IPS-NIHi11 (cell line): ENCODE measurements at regions not wholly inside any gene's neighbourhood (a gene's known extent, or its start where the extent isn't known, plus 50 kb on each side); places are given as distances from the start of the nearest gene placed in this dataset.

Experiments
- DNase-seq: peaks from one replicate; pipeline ENCODE4 v3.0.0; 2012; ENCODE audit warnings: mixed read lengths, low spot score

GRCh38 chr10:52883996-52884871, 111.7 kb upstream of the MBL2 start:
- DNase-seq, result peak; percentile 66

DNA sequence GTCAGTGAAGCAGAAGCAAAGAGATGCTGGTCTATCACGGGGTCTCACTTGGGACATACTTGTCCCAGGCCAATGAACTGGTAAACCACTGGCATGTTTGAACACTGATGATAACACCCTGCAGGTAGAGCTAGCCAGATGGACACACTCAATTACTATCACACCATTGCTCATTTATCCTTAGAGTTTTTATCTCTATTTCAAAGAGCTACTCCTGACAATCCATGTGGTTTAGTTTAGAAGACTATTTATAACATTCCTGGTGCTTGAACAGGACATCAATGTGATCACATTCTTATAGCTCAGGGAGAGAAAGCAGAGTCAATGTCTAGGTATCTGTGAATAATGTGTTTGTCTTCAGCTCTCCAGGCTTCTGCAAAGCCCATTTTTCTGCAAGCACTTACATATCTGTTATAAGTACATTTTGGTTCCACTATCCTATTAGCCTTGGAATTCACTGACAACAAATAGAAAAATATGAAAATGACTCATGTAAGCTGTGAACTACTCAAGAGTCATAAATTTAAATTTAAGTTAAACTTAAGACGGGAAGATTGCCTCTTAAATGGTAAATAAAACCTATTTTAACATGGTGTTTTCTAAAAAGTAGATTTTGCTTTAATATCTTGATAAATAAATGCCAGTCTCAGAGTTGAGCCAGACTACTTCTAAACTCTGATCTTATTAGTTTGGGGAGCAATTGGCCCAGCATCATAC, 106.7 kb upstream of the MBL2 start:
- no peak for DNase-seq

DNA sequence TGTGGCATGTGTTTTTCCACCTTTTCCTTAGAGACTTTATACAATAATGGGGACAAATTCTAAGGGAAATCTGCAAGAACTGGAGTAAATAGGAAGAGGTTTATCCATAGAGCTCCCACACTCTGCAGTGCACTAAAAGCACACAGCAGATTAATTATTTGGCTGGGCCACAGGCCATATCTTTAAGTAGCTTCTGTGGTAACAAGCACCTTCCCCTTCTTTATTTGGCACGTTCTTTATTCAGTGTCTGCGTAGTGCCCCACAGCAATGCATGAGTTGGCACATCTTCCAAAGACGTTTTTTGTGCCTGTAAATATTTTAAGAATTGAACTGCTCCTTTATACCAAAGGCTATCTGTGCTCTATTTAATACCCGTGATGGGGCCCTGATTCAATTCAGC, 104.9 kb upstream of the MBL2 start:
- DNase-seq, result no peak

DNA sequence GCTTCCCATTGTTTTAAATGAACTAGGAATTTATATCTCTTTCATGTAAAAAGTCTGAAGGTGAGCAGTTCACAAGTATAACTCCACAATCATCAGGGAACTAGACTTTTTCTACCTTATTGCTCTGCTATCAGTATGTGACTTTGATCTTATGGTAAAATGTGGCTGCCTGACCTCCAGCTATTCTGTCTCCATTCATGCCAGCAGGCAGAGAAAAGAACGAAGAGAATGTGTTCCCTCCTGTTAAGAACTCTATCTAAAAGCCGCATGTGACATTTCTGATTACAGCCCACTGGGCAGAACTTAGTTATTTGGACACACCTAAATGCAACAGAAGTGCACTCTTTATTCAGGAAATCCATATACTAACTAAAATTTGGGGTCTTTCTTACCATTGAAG, 102.8 kb upstream of the MBL2 start:
- no peak for DNase-seq

DNA sequence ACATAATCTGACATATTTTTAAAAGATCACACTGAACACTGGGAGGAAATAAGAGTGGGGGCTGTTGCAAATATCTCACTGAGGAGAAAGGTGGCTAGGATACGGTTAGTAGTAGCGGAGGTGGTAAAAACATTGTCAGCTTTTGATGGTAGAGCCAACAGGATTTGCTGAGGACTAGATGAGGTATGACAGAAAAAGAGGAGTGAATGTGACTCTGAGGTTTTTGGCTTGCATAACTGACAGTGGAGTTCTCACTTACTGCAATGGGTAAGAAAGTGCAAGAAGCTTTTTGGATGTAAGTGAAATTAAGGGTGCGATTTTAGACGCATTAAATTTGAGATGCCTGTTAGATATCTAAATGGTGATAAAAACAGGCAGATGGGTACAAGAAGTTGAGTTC, 102.0 kb upstream of the MBL2 start:
- no peak for DNase-seq

DNA sequence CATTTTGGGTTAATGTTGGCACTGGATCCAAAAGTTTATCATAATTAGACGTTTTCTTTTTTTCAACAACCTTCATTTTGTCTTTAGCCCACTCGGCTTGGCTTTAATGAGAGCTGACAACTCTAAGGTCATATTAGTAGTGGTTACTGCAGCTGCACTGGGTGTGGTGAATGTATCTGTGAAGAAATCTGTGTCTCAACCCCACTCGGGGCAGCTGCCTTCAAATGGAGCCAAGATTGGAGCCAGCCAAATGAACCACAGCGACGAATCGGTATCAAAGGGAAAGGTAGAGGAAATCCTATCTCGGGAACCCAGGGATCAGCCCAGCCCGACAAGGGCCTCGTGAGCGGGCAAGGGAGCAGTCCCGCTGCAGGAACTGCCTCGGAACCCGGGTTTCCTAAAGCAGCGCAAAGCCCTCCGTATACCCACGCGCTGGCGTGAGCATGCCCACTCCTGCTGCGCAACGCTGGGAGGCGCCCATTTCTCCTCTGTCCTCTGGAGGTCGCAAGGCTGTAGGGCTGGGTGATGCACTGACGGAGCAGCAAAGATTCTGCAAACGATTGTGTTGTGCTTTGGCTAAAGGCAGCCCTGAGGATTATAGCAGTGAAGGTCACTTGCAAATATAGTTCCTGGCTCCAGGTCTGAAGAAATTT, 98.7 kb upstream of the MBL2 start:
- DNase-seq, result no peak

DNA sequence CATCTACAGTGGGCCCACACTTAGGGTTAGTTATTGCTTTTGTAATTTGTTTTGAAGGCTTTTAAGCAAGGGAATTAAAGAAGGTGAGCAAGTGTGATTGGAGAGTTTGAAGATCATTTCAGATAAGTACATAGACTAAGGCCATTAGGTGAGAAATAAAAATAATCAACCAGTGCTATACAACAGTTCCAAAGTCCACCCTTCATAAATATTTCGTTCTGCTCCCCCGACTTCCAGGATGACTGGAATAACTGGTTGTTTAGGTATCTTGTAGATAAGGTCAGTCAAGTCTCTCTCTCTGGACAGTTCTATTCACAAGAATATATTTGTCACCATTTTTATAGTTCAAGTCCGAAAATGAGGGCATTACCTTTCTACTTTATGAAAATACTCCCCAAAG, 98.0 kb upstream of the MBL2 start:
- no peak for DNase-seq

DNA sequence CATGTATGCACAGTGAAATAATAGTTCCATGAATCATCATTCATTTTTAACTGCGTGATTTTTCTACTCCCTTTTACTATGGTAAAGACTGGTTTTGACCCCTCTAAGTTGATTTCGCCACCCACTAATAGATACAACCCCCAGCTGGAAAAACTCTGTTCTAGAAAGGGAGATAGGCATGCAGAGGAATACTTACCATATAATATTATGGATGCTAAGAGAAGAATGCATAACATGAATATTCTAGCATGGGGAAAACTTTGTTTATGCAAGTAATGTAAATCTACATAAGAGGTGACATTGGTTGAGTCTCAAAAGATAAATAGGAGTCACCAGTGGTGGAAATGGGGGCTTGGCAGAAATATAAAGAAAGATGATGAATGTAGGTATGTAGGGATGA, 97.3 kb upstream of the MBL2 start:
- DNase-seq, result no peak

- DNase-seq, result no peak
Observed at GRCh38 chr10:52865213-52865612, 92.6 kb upstream of the MBL2 start.

DNA sequence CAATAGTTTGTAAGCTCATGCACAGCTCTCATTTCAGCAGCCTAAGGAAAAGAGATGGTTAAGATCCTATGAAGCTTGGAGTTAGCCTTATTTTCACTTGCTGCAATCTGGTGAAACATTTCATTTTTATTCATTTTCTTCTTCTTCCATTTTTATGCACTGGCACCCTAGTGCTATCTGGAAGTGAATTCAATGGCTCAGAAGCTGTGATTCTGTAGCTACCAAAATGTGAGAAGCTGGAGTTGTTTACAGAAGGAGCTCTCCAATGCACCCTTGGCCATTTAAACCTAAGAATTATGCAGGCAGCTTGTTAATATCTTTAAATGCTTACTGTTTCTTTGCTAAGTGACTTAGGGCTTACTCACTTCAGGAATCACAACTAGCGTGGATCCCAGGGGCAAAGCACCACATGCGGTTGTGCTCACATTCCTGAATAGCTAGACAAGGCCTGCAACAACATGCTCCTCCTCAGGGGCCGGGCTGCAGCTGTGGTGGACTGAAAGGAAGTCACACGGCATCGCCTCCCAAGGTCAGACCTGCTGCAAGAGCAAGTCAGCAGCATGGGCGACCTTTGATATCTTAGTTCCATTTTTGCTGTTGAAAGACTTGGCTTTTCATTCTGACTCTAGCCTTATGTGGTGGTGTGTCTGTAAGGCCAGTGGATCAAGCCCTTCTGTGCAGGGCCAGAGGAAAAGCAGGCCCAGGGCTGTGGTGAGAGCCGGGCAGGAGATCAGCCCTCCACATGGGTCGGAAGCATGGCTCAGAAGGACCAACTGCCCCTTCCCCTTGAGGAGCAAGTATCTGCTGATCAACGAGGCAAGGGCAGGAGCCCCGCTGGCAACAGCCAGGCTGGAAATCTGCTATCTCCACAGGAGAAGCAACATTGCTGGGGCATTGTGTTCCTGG, 91.9 kb upstream of the MBL2 start:
- DNase-seq, result peak; percentile 70

DNA sequence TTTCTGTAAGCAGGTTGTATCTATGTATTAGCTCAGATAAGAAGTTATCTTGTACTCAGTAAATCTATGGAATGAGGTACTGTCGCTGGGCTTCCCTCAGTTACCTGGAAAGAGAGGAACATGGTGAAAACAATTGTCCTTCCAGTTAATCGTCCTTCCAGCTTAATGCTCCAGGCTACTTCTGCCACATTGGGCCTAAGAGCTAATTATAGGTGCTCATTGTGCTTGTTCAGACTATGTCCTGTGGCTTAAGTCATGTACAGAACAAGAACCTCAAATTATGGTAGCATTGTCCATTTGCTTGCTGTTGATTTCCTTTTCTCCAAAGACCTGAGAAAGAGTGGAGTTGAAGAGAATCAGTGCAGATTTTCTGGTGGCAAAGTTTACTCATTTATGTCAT, 86.1 kb upstream of the MBL2 start:
- DNase-seq, result no peak

DNA sequence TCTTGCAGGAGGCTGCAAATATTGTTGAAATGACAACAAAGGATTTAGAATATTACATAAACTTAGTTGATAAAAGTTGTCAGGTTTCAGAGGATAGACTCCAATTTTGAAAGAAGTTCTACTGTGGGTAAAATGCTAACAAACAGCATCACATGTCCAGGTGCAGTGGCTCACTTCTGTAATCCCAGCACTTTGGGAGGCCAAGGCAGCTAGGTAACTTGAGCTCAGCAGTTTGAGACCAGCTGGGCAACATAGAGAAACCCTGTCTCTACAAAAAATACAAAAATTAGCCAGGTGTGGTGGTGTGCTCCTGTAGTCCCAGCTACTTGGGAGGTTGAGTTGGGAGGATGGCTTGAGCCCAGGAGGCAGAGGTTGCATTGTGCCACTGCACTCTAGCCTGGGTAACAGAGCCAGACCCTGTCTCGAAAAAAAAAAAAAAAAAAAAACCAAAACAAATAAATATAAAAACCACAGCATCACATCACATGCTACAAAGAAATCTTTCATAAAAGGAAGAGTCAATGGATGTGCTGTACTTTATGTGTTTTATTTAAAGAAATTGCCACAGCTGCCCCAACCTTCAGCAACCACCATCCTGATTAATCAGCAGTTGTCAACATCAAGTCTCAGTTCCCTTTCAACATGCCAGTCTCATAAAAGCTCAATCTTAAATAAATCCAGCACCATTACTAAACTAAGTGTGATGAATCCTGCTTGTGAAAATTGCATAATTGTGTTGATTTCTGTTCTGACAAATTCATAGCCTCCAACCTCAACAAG, 83.2 kb upstream of the MBL2 start:
- DNase-seq, result no peak

DNA sequence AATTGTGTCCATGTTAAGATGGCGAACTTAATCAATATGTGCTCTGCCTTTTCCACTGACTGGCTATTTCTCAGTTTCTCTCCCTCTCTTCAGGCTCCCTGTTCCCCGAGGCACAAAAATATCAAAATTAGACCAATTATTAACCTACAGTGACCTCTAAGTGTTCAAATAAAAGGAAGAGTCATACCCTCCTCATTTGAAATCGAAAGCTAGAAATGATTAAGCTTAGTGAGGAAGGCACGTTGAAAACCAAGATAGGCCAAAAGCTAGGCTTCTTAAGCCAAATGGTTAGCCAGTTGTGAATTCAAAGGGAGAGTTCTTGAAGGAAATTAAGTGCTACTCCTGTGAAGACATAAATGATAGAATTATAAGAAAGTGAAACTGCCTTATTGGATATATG, 81.1 kb upstream of the MBL2 start:
- DNase-seq, result no peak

GRCh38 chr10:52836816-52837215, 64.2 kb upstream of the MBL2 start:
- no peak for DNase-seq
